ENCODE measurements at regions not wholly inside any gene's neighbourhood (a gene's known extent, or its start where the extent isn't known, plus 50 kb on each side); places are given as distances from the start of the nearest gene placed in this dataset.

DNA sequence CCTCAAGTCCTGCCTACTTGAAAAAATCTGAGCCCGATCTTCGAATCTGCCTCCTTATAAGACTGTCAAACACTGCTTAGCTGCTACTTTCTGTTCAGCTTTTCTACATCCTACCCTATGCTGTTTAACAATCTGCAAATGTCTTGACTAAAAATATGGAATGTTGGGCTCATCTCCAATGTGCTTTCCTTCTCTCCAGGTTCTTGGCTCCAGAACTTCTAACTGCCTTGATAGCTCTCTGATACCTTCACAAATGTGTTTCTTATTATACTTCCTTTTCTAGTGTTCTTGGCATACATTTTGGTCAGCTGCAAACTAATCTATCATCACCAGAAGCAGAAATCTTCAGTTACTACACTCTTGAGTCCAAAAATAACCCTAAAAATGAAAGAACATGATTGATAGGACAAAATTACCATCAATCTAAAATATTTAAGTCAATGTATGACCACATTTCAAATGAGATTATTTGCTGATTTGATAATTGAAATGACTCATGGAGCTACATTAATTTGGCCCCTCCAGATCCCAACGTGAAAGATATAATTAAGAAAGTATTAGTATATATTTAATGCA lies 372.3 kb upstream of the MON1B start:
- no peak for DNase-seq

DNA sequence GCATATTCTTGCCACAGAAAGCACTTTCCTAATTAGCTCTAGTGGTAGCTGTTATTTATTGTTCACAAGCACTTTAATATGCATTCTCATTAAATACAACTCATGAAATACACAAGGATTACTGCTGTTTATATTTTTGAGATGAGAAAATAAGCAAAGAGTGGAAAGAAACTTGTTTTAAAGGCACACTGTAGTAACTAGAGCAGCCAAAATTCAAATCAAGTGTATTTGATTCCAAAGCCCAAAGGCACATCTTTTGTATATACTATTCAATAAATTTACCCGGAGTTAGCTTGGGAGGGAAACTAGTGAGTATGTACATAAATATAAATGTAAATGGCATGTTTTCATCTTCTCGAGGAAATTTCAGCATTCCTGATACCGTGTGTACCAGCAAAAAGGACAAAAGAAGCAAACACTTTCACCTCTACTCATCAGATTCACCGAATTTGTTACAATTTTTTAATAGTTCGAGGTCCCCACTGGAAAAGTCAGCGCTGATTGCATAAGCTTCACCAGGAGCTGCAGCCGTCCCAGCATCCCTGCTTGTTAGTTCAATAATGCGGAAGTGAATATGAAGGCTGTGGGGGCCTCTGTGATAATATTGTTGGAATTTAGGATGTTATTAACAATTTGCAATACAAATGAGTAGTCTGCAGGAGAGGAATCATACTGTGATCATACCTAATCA lies 371.6 kb upstream of the MON1B start:
- DNase-seq: no peak

DNA sequence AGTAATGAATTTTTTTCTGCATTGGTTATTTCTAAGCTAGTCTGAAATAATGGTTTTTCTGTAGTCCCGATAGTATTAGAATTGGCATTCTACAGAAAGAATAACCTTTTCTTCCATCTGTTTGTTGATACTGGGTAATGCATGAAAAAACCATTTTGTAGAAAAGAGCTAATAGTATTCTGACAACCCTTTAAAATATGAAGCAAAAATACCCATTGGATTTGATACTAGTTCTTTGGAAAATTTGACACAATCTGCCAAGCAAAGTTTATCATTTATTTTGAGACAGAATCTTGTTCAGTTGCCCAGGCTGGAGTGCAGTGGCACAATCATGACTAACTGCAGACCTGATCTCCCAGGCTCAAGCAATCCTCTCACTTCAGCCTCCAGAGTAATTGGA lies 366.8 kb upstream of the MON1B start:
- no peak for DNase-seq

DNA sequence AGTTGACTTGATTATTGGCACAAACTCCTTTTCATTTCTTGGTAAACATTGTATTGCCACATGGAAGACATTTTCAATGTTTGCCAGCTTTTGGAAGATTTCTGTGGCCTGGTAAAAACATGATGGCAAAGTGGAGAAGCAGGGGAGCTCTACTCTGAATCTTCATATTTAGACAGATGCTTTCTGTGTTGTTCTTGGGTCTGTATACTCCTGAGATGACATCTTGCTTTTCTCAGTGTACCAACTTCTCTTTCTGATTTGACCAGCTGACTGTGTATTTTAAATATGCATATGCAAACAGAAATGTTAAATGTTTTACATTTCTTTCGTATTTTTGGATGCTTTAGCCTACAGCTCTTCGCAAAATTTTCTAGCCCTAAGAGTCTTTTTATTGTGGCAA lies 366.2 kb upstream of the MON1B start:
- no peak for DNase-seq

DNA sequence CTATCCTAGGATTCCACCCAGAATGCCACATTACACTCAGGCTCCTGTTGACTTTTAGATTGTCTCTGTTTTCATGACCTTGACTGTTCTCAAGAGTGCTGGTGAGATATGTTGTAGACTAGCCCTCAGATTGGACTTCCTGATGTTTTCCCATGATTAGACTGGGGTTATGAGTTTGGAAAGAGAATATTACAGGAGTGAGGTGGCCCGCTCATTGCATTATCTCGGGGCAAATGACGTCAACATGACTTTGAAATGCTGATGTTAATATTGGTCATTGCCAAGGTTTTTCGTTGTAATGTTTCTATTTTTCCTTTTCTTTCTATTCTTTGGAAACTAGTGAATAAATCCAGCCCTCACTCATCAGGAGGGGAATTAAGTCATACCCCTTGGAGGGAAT lies 355.7 kb upstream of the MON1B start:
- no peak for DNase-seq

DNA sequence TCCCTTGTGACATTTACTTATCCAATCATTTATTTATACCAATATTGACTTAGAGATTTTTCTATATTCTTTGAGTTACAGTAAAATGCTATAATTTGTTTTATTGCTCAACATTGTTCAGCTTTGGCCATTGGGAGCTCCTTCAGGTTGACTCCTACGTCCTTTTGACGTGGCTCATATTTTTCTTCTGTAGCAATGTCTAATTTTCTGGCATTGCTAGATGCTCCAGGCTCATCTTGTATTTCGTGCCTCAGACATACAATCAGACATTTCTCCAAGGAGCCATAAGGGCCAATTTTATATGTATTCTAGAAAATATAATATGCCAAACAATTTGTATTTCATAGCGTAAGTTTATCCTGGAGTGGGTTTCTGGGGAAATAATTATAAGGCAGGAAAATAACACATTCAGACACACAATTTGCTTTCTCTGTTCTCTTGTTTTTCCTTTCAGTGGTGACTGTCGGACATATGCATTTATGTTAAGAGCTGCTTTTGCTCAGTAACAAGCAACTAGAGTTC lies 355.1 kb upstream of the MON1B start:
- DNase-seq: no peak

DNA sequence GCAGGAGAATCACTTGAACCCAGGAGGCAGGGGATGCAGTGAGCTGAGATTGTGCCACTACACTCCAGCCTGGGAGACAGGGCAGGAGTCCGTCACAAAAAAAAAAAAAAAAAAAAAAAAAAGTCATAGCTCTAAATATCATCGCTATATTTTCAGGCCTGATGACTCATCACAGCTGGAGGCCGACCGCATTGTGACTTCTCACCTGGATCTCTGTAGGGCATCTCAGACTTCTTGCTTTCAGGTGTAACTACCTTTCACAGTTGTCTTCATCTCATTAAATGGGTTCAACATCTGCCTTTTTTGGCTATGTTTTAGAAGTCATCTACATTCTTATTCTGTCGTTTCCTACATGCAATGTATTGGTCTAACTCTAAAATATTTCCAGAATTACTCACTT lies 353.1 kb upstream of the MON1B start:
- DNase-seq: no peak

DNA sequence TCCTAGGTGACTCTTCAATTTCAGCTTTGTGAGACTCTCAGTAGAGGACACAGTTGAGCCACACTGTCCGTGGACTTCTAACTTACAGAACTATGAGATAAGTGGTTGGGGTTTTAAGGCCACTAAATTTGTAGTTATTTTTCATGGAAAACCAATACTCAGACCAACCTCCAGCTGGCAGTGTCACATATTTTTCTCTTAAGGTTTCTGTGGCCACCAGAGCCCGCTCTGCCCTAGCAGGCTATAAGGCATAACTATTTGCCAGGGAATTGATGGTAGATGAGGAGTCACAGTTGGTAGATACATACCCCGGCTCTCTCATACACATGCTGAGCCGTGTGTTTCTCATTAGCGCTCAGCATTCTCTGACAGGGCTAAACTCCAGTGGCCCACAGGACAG lies 336.8 kb upstream of the MON1B start:
- DNase-seq: no peak

DNA sequence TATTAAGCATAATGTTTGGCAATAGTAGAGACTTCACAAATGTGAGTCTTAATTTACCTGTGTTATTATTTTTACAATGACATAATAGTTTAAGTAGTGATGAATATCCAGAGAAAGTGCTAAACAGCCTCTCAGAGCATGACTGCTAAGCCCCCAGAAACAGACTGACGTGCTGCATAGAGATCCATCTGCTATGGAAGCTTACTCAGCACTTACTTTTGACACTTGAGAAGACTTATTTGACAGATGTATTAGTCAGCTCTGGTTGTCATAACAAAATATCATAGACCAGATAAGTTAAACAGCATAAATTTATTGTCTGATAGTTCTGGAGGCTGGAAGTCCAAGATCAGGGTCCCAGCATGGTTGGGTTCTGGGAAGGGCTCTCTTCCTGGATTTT lies 334.9 kb upstream of the MON1B start:
- DNase-seq: no peak

DNA sequence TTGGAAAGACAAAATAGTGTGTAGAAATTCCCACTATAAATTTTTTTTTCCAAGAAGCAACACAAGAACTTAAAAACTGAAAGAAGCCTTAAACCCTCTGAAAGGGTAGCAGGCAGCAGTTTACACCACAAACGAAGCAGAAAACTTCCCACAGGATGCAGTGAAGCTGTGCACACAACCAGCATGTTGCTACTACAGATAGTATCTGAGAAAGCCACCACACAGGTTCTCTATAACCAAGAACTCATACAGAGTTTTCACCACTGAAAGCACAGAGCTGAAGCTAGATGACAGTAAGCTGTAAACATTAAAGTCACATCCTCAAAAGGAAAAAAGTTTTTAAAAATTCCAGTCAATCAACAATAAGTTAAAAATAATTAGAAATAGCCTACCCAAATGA lies 333.6 kb upstream of the MON1B start:
- DNase-seq: no peak

DNA sequence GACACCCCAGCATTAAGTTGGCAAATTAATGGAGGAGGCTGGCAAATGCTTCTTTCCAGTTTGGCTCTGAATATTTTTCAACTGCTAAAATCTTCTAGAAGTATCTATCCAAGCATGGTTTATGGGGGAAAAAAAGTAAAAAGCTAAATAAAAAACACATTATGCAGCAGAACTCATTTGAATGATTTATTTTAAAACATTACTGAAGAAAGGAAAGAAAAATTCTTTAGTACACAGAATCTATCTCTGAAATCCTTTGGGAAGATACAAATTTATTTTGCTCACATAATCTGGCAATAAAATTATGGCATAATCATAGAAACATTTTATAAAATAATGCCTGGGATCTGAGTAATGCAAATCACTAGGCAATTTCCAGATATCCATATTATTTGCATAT lies 328.1 kb upstream of the MON1B start:
- no peak for DNase-seq

DNA sequence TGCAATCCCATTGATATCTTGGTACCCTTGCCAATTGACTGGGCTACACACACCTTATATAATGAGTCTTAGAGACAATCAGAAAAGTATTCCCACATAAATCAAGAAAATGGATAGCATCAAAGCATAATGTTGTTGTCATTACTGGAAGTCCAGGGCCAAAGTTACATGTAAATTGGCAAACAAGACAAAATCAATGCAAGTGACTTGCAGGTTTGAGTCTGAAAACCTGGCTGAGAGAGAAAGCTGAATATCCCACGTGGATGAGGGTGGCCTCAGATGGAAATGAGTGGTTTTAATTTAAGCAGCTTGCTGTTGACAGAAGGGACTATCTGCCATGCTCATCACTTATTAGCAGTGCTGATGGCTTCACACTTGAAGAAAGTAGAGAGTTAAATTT lies 324.0 kb upstream of the MON1B start:
- DNase-seq: no peak

DNA sequence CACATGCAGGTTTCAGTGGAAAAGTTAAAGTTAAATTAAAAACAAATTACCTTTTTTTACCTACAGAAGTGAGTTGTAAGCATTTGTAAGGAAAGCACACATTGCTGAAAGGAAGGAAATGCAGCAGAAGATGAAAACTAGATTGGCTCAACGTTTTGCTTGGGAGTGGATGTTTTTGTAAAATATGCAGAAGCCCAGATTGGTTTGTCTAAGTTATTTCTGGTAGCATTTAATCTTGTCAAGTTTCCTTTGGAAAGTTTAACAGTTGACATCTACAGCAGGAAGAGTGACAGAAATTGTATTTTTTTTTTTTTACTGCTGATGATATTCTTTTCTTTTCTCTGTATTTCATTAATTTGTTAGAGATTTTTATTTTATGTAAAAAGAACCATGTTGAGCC lies 315.1 kb upstream of the MON1B start:
- no peak for DNase-seq

DNA sequence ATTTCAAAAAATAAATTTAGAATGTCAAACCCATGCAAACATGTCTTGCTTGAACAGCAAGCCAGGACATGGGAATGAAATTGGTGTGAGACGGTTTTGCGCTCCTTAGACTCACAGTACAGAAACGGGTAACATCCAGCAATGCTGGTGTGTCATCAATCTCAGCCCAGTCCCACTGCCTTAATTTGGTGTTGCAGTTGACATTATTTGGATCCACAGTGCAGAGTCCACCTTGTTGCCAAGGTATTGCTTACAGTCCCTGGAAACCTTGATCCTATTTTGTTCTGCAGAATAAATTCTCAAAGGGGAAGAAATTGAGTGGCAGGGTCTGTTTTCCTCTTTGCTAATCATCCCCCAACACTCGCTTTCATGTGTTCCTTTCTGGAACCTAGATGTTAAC lies 311.6 kb upstream of the MON1B start:
- DNase-seq: no peak

DNA sequence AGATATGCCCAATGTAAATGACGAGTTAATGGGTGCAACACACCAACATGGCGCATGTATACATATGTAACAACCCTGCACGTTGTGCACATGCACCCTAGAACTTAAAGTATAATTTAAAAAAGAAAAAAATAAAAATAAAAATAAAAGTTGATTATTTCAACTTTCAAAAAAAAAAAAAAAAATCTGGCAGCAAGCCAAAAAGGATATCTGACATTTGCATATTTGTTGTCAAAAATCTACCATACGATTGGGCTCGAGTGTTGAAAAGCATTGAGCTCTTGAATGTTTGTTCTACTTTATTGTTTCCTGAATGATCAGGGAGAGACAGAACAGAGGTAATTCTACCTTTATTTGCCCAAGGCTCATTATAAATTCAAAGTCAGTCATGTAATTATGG lies 310.5 kb upstream of the MON1B start:
- DNase-seq: peak; percentile 63

DNA sequence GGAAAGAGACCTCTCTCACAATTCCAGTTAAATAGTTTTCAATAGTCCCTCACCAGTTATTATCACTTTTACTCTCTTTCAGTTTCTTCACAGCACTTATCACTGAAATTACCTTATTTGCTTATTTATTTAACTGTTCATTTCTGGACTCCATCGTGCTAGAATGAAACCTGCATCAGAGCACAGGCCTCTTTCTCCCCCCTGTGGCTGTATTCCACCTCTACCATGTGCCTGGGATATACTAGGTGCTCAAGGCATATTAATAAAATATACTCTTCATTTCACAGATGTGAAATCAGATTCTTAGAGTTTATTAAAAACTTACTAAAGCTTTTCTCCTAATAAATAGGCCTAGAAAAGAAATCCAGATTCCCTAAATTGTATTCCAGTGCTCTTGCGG lies 308.9 kb upstream of the MON1B start:
- no peak for DNase-seq

DNA sequence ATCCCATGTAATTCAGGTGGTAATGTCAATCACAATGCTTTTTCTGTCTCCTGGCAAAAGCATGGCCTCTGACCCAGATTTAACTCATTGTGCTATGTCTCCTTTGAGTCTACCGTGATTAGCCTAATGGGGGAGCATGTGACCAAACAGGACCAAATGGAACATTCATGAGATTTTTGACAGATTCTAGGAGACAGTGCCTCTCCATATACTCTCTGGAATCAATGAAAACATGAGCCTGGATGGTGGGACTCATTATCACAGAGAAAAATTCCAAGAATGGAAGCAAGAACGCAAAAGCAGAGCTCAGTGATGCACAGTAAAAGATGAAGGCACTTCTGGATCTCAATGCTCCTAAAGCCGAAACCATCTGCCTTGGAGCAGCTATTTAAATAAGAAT lies 307.9 kb upstream of the MON1B start:
- DNase-seq: no peak

DNA sequence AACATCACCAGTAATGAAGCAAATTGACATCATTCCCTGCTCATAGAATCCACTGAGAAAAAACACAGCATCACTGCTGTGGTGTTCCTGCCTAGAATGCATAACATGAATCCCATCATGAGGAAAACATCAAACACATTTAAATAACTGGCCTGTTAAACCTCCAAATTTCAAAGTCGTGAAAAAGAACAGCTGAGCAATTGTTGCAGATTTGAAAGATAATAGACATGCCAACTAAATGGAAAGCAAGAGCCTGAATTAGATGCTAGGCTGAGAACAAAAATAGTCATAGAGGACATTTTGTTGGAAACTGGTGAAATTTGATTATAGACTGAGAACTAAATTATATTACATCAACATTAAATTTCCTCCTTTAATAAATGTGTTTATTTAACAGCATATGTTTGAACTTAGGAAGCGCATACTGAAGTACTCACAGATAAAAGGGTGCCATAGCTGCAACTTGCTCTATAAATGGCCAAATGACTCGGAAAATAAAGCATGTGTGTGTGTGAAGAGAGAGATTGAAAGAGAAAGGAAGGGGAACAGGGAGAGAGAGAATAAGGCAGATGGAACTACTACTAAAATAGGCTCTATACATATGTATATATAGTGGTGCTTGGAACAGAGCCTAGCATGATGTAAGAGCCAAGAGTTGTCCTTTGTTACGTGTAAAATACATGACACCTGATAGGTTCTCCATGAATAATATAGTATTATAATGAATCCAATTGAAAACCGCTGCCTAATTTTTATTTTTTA lies 305.0 kb upstream of the MON1B start:
- DNase-seq: peak; percentile 0

DNA sequence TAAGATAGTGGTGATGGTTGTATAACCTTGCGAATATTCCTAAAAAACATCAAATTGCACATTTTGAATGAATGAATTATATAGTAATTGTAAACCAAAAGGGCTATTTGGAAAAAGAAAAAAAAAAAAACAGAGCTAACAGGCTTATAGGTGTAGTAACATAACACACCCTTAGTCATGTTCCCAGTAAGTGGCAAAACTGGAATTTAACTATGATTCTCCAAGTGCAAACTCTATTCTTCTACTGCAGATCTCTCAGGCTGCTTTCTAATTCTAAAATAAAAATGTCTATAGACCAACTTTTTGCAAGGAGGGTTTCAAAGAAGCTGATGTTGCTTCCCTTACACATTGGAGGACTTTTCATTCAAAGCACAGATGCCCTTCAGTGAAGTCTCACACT lies 293.2 kb upstream of the MON1B start:
- no peak for DNase-seq

DNA sequence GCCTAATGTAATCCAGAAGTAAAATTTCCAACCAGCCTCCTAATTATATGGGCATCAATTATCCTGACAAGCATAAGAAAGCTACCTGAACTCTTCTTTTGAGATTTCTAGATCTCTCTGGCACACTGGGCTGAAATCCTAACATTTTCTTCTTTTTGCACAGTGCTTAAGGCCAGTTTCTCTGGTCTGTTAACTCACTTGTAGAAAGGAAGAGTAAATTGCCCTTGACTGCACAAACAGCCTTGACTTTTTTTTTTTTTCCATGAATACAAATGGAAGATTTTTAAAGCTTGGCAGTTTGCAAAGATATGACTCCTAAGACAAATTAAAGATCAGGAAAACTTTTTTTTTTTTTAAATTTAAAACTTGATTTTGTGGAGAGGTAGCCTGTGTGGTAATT lies 291.2 kb upstream of the MON1B start:
- DNase-seq: no peak

DNA sequence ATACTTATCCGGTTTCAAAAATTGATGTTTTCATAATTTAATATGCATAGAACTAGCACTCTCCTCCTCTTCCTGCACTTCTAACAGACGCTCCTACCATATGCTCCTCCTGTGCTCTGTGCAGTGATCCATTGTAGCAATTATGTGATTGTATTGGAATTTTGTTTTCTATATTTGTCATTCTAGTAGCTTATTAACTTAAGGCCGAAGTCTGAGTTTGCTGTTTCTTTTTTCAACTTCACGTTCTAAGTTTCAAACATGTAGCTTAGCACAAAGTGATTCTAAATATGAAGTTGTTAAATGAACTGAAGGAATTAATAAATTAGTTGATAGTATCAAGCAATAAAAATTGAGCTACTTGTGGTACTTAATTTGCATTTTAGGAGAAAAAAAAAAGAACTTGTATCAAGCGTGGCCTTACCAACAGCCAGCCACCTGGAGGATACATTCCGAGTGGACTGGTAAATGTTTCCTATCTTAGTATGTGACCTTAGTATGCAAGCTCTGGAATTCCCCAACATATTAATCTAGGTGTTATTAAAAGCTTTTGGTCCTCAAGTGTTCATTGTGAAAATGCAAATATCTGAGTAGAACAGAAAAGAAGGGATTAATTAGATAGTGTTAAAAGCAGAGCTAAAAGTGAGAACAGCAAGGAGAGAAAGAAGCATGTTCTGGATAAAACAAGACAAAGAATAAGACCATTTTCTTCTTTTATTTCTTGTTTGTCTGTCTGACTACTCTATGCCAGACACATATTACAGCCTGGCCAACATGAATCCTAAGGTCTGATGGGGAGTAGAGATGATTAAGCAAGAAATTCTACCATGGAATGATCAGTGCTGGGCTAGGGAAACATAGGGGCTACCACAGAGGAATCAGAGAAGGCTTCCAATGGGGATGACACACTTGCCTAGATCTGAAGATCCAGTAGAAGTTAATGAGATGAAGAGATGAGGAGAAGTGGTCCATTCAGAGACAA lies 290.4 kb upstream of the MON1B start:
- no peak for DNase-seq

DNA sequence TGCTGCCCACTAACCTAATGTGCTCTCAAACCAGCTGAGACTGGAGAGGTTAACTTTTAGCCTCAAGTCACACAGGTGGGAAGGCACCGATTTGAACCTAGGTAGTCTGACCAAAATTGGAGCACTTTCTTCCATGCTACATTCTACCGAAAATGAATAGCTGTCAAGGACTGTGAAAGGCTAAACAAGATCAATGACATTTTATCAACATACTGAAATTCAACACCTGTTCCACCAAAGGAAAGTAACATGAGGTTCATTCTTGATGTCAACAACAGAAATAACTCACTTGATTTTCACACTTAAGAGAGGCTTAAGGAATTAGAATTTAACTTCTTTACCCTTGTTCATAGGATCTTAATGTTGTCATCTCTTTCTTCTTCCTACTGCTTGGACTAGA lies 284.4 kb upstream of the MON1B start:
- no peak for DNase-seq

DNA sequence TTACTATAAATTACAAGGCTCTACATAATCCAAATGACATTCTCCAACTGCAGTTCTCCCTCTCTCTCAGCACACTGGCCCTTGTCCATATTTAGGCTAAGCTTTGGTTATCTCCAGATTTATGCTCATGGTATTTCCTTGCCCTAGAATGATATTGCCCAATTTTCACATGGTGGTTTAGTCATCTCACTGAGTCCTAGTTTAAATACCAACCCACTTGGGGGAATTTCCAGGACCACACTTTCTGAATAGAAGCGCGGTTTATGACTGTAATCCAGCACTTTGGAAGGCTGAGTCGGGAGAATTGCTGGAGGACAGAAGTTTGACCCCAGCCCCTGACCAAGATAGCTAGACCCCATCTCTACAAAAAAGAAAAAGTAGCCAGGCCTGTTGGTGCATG lies 280.1 kb upstream of the MON1B start:
- no peak for DNase-seq
